Activated CD4-positive, alpha-beta T cell treated with anti-CD3 and anti-CD28 coated beads, Interleukin-2, amount 50 U/mL, for 16 hours (primary cell): ENCODE measurements at regions not wholly inside any gene's neighbourhood (a gene's known extent, or its start where the extent isn't known, plus 50 kb on each side); places are given as distances from the start of the nearest gene placed in this dataset.
"Not testable (repeated sequence)": the region's sequence is repeated elsewhere in the genome, so short reads cannot be mapped to it uniquely, and the experiment has no call there.

ENCODE experiments used
- DNase-seq: peaks from one replicate; pipeline ENCODE4 v3.0.0-alpha.2; 2020

- no peak for DNase-seq
Observed at GRCh38 chr6:44722736-44723135, 335.2 kb downstream of the CDC5L start.

GRCh38 chr6:44723439-44724197, 336.1 kb downstream of the CDC5L start:
- DNase-seq: no peak

- no peak for DNase-seq
Observed at GRCh38 chr6:44725070-44725469, 337.6 kb downstream of the CDC5L start.

- DNase-seq: no peak
Observed at GRCh38 chr6:44727651-44728630, 340.4 kb downstream of the CDC5L start.

GRCh38 chr6:44730771-44731391, 343.4 kb downstream of the CDC5L start:
- no peak for DNase-seq

GRCh38 chr6:44731485-44732095, 344.1 kb downstream of the CDC5L start:
- no peak for DNase-seq

- DNase-seq: no peak
Observed at GRCh38 chr6:44732243-44732642, 344.7 kb downstream of the CDC5L start.

GRCh38 chr6:44733126-44733525, 345.6 kb downstream of the CDC5L start:
- no peak for DNase-seq

- no peak for DNase-seq
Observed at GRCh38 chr6:44733868-44734267, 346.4 kb downstream of the CDC5L start.

- no peak for DNase-seq
Observed at GRCh38 chr6:44734886-44735629, 347.6 kb downstream of the CDC5L start.

GRCh38 chr6:44735630-44735963, 348.1 kb downstream of the CDC5L start:
- peak; percentile 8 for DNase-seq

GRCh38 chr6:44737341-44737740, 349.8 kb downstream of the CDC5L start:
- DNase-seq: no peak

GRCh38 chr6:44737829-44738528, 350.5 kb downstream of the CDC5L start:
- DNase-seq: no peak

GRCh38 chr6:44738601-44739146, 351.2 kb downstream of the CDC5L start:
- DNase-seq: no peak

GRCh38 chr6:44739181-44739580, 351.7 kb downstream of the CDC5L start:
- DNase-seq: no peak

- no peak for DNase-seq
Observed at GRCh38 chr6:44740566-44741120, 353.1 kb downstream of the CDC5L start.

GRCh38 chr6:44742201-44742600, 354.7 kb downstream of the CDC5L start:
- DNase-seq: no peak

GRCh38 chr6:44742828-44743372, 355.4 kb downstream of the CDC5L start:
- DNase-seq: no peak

GRCh38 chr6:44760116-44760515, 372.6 kb downstream of the CDC5L start:
- DNase-seq: not testable (repeated sequence)

- DNase-seq: no peak
Observed at GRCh38 chr6:44761046-44761445, 373.5 kb downstream of the CDC5L start.

GRCh38 chr6:44762496-44762895, 375.0 kb downstream of the CDC5L start:
- DNase-seq: no peak
